GM19023 (cell line): ENCODE measurements at regions not wholly inside any gene's neighbourhood (a gene's known extent, or its start where the extent isn't known, plus 50 kb on each side); places are given as distances from the start of the nearest gene placed in this dataset.

Source experiments
- ATAC-seq: cut with Tn5 transposase; IDR thresholded peaks from one replicate; pipeline ENCODE4 v1.9.1; 2021; ENCODE audit warnings: mild to moderate bottlenecking, moderate library complexity; ENCODE audit not compliant: unreplicated experiment

DNA sequence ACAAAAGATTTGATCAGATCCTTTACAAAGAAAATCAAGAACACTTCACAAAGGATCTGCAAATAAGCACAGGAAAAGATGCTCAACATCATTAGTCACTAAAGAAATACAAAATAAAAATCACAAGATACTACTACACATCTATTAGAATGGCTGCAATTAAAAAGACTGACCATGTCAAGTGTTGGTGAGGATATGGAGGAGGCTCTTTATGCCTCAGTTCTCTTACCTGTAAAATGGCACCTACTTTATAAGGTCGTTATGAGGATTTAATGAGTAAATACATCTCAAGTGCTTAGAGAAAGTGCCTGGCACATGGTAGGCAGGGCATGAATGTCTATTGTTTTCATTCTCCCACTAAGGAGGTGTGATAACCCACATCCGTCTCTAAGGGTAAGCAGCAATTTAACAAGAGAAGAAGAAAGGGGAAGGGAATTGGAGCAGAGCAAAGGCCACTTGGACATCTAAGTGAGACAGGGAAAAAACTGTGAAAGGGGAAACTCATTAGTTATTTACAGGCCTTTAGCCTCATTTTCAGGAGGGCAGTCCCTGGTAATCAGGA lies 157.5 kb upstream of the NFE2L3 start:
- ATAC-seq = no peak

DNA sequence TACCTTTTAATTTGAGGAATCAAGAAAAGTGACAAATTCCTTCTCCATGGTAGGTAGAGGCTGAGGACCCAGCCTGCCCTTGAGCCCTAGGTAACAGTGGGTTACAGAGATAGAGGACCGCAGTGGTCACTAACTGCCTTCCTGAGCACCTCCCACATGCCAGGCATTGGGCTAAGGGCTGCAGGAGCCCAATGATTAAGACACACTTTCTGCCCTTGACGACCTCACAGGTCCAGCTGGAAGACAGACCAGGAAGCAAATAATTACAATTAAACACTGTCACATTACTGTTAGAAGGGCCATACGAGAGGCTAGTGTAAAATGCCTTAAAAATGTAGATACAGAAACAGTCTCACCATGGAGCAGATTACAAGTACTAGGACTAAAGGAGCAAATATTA lies 156.8 kb upstream of the NFE2L3 start:
- no peak for ATAC-seq

DNA sequence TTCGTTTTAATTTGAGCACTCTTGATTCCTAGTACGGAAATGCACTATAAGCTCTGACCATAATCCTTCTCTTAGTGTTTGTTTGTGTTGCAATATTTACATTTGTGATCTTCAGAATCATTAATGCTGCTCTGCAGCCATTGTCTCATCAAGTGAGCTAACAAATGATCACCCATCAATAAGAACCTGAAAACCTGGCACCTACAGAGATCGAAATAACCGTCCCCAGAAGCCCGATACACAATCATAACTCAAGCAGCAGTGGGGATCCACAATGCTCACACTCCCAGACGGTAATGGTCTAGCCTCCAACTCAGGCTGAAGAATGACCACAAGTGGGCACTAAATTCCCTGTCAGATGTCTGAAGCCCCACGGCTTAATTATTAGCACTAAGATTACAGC lies 156.0 kb upstream of the NFE2L3 start:
- no peak for ATAC-seq

DNA sequence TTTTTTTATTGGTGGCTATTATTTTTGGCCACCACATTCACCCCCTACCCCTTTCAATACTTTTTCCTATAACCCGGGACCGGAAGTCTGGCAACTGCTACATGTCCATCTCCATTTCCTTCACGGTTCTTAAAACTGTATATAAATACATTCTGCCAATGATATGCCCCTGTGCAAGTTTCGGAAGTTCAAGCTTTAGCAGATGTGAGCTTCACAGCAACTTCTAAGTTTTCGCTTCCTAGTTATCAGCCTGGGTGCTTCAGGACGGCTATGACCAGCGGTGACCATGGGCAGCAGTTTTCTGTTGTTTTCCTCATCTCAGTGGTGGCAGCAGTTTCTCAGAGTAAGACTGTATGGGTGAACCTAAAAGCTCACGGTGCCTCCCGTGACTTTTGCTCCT lies 153.5 kb upstream of the NFE2L3 start:
- no peak for ATAC-seq

DNA sequence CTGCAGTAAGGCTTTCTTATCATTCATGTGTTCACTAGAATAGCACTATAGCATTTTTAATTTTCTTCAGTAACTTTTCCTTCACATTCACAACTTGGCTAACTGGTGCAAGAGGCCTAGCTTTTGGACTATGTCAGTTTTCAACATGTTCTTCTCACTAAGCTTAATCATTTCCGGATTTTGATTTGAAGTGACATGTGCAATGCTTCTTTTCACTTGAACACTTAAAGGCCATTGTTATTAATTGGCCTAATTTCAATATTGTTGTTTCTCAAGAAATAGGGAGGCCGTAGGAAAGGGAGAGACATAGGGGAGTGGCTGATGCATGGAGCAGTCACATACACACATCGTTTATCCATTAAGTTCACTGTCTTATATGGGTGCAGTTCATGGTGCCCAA lies 151.2 kb upstream of the NFE2L3 start:
- no peak for ATAC-seq

DNA sequence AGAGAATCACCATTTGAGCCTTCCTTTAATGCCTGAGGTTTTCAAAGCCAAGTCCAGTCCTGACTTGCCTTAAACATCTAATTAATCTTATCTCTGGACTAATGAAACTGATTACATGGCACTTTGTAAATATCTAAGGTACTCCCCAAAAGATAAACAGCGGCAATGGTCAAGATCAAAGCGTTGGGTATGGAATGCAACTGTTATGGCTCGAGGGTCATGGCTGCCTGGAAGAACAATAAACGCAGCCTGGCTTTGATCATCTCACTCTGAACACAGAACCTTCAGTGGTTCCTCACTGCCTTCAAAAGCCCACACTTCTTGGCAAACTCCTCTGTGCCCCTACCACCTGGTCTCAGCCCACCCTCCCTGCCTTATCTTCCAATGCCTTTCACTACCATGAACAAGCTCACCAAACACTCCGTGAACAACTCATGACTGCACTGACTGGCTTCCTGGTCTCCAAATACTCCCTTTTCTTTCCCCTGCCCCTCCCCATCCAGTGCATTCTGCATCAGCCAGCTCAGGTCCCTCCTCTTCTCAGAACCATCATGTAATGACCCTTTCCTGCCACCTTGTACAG lies 150.2 kb upstream of the NFE2L3 start:
- ATAC-seq = no peak

DNA sequence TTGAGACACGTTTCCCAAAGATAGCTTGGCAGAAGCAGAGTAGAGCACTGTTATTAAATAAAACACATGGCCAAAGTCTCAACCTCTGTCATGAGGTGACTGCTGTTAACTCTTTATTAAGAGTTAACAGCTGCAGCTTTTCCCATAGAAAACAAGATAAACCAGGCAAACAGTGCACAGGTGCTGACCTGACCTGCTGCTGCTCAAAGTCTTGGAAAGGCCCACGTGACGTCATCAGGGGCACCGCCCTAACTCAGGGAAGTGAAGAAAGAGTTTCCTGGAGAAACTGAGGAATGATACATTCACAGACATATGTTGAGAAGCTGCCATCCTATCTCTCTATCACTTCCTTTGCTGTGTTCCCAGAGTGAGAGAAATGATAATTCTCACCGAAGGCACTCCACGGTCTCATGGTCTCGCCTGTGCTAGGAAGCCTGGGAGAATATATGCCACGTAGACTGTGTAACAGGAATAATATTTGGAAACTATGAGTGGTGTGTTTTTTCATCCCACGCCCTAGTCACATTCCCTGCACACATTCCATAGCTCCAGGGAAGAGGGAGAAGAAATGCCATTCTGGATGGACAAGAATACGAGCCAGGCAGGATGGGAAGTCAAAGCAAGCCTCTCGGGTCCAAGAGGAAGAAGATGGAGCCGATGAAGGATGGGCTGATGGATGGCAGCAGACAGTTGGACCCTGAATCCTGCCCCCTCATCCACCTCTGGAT lies 146.2 kb upstream of the NFE2L3 start:
- no peak for ATAC-seq

DNA sequence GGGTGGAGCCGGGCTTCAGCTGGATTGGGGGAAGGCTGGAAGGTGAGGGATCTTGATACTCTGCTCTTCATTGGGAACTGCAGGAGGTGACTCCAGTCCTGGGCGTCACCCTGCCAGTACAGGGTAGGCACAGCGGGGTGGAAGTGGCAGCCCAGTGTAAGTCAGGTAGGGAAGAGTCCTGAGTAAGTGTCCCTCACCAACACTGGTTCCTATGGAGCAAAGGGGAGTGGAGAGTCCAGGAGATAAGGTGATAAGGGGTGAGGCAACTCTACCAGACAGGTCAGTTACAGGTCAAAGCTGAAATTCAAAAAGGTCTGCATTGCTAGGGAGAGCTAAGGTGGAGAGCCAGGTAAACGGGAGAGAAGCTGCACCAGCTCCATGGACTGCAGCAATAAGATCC lies 145.6 kb upstream of the NFE2L3 start:
- no peak for ATAC-seq

DNA sequence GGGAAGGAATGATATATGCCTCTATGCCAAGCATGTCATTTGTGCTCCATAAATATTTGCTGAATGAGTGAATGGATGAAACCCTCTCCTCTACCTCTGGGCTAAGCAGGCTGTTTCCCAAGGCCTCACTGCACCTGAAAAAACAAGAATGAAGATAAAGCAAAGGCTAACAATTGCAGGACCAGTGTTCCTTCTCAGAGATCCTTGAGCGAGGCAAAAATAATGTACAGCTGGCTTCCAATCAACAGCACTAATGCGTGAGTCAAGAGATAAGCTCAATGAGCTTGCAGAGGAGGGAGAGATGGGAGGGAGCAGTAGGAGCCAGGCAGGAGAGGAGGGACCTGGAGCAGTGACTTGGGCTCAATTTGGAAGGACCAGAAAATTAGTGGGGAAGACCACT lies 144.5 kb upstream of the NFE2L3 start:
- no peak for ATAC-seq

DNA sequence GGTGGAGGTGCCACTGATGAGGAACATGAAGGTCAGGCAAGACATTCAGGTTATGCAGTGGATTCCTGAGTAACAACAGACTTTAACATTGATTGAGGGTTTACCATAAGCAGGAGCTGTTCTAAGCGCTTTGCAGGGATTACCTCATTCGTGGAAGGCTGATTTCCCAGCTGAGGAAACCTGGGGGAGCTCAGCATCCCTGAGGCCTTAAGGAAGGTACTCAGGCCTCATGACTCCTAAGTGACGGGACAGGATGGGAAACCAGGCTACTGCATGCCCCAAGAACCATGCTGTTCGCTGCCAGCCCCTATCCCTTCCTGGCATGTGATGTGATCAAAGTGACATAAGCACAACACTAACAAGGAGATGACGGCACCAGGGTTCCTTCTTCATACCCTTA lies 143.6 kb upstream of the NFE2L3 start:
- no peak for ATAC-seq

DNA sequence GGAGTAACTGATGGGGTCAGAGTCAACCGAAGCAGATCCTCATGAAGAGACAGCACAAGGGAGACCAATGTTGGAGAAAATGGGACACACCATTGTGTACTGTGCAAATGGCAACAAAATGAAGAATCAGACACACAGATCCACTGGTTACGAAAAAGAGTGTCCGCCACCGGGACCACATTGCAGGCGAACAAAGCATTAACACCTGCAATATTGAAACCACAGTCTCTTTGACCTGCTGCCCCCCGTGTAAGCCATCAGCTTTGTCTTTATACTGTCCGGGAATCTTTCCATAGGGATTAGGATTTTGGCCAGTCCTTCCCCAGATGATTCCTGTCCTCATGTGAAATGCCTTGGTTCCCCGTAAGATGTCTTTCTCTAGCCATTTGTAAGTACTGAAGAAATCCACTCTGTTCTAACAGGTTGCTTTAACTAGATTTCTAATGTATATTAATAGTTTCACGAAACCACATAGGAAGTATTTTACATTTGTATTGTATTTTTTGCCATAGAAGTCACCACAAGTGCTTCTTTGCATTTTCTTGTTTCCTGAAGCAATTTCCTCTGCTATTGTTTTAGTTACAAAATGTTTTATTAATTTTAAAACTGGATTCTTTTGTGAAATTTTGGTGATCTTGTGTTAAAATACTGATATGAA lies 140.8 kb upstream of the NFE2L3 start:
- ATAC-seq = no peak

DNA sequence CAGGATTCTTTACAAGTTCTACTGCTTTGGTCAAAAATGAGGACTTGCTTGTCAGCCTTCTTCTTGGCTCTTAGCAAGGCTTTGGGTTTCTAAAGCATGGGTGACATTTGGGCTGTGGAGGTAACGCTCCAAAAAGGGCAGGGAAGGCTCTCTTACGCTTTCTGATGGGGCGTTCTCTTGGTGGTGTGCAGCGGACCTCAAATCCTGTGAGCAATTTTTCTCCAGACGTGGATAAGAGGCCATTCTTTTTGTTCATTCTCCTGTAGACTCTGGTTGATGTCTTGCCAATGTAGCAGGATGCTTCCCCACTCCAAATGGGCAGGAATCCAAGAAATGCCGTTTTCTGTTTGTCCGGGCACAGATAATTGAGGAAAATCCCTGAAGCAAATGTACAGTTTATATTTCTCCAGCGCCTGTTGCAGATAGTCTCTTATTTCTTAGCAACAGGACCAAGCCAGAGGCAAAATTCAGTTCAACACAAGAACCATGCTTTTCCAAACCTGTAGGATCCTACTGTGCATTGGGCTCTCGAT lies 138.4 kb upstream of the NFE2L3 start:
- ATAC-seq = no peak

DNA sequence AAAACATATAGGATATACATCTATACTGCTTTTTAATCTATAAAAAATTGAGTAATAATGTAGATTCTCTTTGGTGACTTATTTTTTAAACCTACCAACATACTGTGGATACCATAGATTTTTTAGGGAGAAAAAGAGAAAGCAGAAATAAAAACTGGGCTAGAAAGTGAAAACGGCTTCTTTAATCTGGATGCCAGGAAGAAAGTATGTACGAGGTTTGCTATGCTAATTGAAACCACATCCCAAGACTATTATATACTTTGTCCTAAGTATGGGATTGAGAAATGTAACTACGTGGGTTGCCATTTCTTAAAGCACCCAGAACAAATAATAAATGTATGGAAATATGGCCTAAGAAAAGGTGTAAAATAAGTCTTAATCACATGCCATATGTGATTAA lies 129.0 kb upstream of the NFE2L3 start:
- ATAC-seq = no peak

DNA sequence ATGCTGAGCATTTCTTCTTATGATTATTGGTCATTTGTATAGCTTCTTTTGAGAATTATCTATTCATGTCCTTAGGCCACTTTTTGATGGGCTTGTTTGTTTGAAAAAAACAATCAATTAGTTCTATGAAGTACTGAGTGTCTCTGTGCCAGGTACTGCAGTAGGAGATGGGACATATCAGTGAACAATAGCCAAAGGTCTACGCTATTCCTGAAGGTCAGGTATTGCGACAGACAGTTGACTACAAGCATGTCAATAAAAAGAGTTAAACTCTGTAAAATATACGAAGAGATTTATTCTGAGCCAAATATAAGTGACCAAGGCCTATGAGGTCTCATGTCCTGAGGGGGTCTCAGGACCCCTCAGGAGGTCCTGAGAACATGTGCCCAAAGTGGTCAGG lies 122.1 kb upstream of the NFE2L3 start:
- ATAC-seq = no peak

DNA sequence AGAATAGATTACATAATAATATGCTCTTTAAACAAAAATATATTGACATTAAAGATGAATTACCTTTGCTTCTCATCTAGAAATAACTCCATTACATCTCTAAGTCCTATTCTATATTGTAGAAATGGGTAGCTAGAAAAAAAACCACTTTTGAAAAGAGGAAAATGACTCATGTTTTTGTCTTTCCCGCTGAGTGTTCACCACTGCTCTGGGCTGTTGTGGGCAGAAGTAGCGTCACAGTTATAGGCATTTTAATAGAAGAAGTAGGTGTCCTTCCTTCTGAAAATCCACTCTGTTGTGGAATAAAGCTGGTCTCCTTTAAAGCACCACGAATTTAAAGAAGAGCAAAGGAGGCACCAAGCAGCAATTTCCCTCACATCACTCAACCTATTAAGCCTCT lies 117.6 kb upstream of the NFE2L3 start:
- ATAC-seq = no peak

DNA sequence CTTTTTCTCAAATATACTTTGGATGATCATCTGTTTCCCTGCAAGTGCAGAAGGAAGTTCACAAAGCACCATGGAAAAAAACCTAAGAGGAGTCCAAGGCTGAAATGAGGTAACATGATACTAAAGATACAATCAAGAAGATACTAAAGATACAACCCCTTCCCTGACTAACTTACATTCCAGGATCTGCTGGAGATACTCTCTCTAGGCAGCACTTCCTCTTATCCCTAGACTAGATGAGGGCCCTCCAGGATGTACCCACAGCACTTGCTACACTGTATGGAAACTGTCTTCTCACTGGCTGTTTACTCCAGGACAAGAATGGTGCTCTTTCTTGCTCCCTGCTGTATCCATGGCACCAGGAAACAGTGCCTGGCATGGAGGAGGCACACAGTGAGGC lies 116.4 kb upstream of the NFE2L3 start:
- ATAC-seq = no peak

DNA sequence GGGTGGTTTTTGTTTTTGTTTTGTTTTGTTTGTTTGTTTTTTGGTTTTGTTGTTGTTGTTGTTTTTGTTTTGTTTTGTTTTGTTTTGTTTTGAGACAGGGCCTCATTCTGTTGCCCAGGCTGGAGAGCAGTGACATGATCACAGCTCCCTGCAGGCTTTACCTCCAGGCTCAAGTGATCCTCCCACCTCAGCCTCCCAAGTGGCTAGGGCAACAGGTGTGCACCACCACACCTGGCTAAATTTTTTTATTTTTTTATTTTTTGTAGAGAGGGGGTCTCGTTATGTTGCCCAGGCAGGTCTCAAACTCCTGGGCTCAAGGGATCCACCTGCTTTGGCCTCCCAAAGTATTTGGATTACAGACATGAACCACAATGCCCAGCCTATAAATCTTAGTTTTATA lies 115.9 kb upstream of the NFE2L3 start:
- no peak for ATAC-seq

DNA sequence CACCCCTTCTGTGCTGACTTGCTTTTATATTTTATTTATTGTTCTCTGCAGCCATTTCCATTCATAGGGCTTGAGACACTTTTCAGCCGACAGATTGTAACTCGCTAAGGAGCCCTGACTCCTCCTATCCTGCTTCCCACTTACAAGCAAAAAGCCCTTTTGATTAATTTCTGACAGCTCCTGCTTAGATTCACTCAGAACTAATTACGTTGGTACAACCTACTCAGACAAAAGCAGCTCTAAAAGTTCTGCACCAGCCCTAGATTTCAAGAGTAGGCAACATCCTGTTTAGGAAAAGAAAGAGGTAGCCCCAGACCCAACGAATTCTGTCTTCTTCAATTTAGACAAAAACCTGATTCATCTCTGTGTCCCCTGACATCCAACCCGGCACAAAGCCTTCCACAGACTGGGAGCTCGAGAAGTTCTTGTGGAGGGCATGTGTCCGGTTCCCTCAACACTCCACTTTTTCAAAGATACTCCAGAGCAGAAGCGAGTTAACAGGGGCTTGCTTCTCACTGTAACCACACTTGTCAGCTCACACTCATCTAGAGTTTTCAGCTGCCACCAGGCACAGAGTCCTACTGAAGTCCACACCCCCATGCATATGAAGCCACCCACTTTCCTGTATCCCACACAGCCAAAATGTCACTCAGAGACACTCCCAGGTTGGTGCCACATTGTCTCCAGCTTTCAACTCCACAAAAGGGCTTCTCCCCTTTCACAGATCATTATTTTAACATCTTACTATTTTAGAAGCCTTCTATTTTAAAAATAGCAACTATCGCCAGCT lies 113.6 kb upstream of the NFE2L3 start:
- ATAC-seq = no peak

DNA sequence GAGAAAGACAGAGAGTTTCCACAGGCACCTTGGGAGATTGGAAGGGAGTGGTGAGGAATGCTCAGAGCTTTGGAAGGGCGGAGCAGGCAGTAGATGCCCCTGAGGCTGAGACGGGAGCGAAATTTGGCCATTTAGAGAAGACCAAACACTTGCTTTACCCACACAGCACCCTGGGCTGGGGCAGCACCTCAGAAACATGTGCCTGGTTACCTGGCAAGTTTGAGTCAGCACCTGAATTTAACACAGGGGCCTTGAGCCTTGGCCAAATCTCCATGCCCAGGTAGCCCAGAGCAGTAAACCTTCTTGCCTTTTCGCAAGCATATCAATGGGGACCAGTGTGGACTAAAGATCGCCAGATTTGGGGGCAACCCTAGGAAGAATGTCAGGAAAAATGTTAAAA lies 111.9 kb upstream of the NFE2L3 start:
- ATAC-seq = no peak

DNA sequence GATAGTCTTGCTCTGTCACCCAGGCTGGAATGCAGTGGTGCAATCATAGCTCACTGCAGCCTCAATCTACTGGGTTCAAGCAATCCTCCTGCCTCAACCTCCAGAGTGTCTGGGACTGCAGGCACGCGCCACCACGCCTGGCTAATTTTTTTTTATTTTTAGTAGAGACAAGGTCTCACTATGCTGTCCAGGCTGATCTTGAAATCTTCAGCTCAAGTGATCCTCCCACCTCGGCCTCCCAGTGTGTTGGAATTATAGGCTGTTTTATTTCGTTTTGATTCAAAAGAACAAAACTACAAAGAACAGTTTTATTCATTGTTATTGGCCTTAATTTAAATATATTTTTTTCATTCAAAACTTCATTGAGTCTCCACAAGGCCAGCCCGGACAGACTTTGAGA lies 109.8 kb upstream of the NFE2L3 start:
- ATAC-seq = no peak

DNA sequence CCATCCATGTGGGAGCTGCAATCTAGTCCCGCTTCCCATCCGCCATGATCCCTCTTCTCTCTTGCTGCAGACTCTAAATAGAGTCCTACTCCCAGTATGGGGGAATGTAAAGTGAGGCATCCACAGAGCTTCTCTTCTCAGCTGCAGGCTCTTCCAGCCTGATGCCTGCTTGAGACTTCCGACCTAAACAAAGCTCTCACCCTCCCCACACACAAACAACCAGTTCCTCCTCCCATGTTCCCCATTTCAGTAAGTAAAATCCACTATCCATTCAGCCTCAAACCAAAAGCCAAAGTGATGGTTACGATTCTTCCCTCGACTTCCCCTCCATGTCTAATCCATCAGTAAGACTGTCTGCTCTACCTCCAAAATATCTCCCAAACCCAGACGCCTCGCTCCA lies 108.2 kb upstream of the NFE2L3 start:
- no peak for ATAC-seq
